ENCODE measurements at regions not wholly inside any gene's neighbourhood (a gene's known extent, or its start where the extent isn't known, plus 50 kb on each side); places are given as distances from the start of the nearest gene placed in this dataset.

DNA sequence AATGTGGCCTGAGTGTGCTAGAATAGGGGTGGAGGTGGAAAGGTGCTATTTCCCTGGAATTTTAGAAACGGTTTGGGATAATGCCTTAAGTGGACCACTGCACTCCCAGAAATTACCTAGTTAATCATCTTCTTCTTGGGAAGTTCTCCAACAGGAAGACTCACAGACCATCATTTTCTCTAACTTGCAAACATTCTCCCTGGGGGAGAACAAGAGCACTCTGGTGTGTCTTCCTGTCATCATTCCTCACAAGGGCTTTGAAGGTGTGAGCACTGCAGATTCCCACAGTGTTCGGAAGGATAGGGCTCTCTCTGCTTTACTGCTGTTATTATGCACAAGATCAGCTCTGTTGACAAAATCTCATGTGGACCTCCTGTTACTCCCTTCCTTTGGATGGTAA lies 54.9 kb upstream of the TSPAN2 start:
- no peak for DNase-seq (ENCODE audit: low read depth, low spot score)

DNA sequence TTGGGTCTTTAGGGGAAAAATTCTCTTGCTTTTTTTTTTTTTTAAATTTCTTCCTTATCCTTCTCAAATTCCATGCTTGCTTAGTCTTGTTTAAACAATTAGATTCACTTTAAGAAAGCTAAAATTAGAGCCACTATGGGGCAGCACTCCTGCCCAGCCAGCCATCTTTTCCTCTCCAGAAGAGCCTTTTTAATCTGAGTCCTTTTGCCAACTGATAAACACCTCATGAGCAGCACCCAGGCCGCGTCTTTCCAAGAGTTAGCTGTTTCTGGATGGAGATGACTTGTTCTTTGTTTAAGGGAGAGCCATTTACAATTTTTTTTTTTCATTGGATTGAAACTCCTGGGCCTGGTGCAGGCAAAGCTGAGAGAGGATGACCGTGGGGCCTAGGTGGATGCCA lies 53.3 kb upstream of the TSPAN2 start:
- no peak for DNase-seq (ENCODE audit: low read depth, low spot score)

DNA sequence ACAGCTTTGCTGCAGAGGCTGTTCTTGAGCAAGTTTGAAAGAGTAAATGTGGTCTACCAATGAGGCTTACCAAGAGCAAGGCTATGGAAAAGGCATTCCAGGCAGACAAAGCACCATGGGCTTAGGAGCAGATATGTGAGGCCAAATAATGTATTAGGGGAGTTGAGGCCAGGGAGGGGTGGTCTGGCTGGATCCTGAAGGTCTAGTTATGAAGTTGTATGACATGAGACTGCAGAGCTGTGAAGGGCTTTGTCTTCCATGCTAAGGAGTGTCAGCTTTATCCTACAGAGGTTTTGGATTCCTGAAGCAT lies 51.8 kb upstream of the TSPAN2 start:
- DNase-seq (ENCODE audit: low read depth, low spot score): no peak

DNA sequence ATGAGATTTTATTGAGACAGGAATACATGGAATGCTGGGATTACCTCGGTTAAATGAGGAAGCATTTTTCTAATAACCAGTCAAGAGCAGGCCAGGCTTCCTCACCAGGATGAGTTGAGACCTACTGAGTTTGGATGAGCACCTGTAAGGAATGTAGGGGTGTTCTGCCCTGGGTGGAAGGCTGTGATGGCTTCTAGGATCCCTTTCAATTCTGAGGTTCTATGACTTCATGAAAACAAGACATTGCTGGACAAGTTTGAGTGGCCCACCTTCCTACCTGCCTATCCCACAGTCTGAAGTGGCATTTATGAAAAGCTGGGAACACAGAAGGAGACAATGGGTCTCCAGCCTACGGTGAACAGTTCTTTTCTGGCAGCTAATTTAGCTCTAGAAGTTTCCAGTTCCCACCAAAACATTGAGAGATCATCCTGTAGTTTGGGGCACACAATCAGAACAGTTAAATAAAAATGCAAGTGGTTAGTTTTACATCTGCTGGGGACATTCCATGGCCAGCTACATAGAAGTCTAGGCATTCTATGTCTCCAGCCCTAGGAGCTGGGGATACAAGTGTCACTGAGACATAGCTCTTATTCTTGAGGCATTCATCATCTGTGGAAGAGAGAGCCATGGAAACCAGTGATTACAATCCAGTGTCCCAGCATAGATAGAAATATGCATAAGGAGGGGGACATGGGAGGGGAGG lies 51.3 kb upstream of the TSPAN2 start:
- DNase-seq (ENCODE audit: low read depth, low spot score): no peak

DNA sequence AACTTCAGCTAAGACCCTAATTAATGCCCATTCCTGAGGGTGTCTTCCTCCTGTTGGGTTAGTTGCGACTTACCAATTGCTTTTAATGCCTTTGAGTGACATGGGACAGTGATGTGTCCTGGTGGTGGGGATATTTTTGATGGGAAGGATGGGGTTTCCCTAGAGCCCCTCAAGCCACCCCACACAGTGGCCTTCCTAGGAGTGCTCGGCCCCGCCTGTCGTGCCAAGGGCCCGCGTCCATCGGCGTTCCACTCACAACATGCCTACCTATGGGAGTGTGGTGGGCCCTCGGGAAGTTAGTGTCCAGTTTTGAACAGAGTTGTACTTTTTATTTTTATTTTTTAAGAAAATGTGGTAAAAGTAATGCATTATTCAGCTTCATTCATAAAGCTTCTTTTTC lies 50.1 kb upstream of the TSPAN2 start:
- DNase-seq (ENCODE audit: low read depth, low spot score): no peak

Measured in astrocyte of the hippocampus (primary cell).